PC-9 (cell line): ENCODE measurements at regions not wholly inside any gene's neighbourhood (a gene's known extent, or its start where the extent isn't known, plus 50 kb on each side); places are given as distances from the start of the nearest gene placed in this dataset.

Experiments
- BruUV-seq: library from RNA; stranded (reverse); fragments of 400-500 nt; replicated peaks from 2 replicates; lab custom pipeline; 2021; lab: Mats Ljungman, UMichigan
- CTCF ChIA-PET: fragments of 300-600 bp; sonication (Branson Sonifier 250); formaldehyde crosslinking; loops from one replicate; lab custom pipeline; 2022; ENCODE audit warnings: antibody characterized with exemption; lab: Charles Lee
- POLR2A ChIA-PET: fragments of 300-600 bp; sonication (Branson Sonifier 250); formaldehyde crosslinking; loops from one replicate; lab custom pipeline; 2022; ENCODE audit warnings: antibody characterized with exemption; ENCODE audit not compliant: unreplicated experiment; lab: Charles Lee
- DNase-seq, 2 experiments: peaks; one replicate each; pipeline versions ENCODE4 v3.0.0 to v3.0.0-alpha.2; 2015 to 2022; ENCODE audit warnings: mixed read lengths in 1 of 2
- H2AFZ ChIP-seq: fragments of 200-600 bp; sonication (generic); 2 replicates; pipeline ENCODE4 v1.8.1; 2017; ENCODE audit warnings: antibody characterized with exemption
- H3F3A ChIP-seq: fragments of 200-600 bp; sonication (generic); 2 replicates; pipeline ENCODE4 v1.8.1; 2017; ENCODE audit warnings: antibody characterized with exemption, mild to moderate bottlenecking, low read depth; ENCODE audit not compliant: insufficient read depth
- H3K27ac ChIP-seq: fragments of 200-600 bp; sonication (generic); 2 replicates; pipeline ENCODE4 v1.6.1; 2016; ENCODE audit warnings: mixed run types
- H3K27me3 ChIP-seq: fragments of 200-600 bp; sonication (generic); 2 replicates; pipeline ENCODE4 v1.6.1; 2016; ENCODE audit warnings: low read depth, mixed run types; ENCODE audit not compliant: insufficient read depth
- H3K36me3 ChIP-seq: fragments of 200-600 bp; sonication (generic); 2 replicates; pipeline ENCODE4 v1.6.1; 2016; ENCODE audit warnings: low read depth, mixed run types
- H3K4me1 ChIP-seq: fragments of 200-600 bp; sonication (generic); replicated peaks from 2 replicates; pipeline ENCODE4 v1.6.1; 2016; ENCODE audit warnings: mixed run types; ENCODE audit not compliant: insufficient read depth
- H3K4me2 ChIP-seq: fragments of 200-600 bp; sonication (generic); 2 replicates; pipeline ENCODE4 v1.6.1; 2017; ENCODE audit warnings: mixed run types
- H3K4me3 ChIP-seq: fragments of 200-600 bp; sonication (generic); 2 replicates; pipeline ENCODE4 v1.6.1; 2016; ENCODE audit warnings: mixed run types
- H3K79me2 ChIP-seq: fragments of 200-600 bp; sonication (generic); 2 replicates; pipeline ENCODE4 v1.6.1; 2017; ENCODE audit warnings: low read depth, mixed run types
- H3K9me2 ChIP-seq: fragments of 200-600 bp; sonication (generic); 2 replicates; pipeline ENCODE4 v1.8.1; 2017; ENCODE audit warnings: mild to moderate bottlenecking; ENCODE audit not compliant: insufficient read depth
- H3K9me3 ChIP-seq: fragments of 200-600 bp; sonication (generic); 2 replicates; pipeline ENCODE4 v1.8.1; 2016; ENCODE audit warnings: low read depth; ENCODE audit not compliant: insufficient read depth
- H4K20me1 ChIP-seq: fragments of 200-600 bp; sonication (generic); 2 replicates; pipeline ENCODE4 v1.8.1; 2017; ENCODE audit not compliant: insufficient read depth
- EZH2 ChIP-seq: fragments of 200-600 bp; sonication (generic); IDR thresholded peaks from 2 replicates; pipeline ENCODE4 v1.8.0; 2017; ENCODE audit warnings: antibody characterized with exemption, low read depth
- intact Hi-C: fragments of 100-400 bp; cut with micrococcal nuclease; formaldehyde crosslinking; loops from one replicate; pipeline ENCODE4 v1.10.0; 2022; ENCODE audit not compliant: unreplicated experiment
- TF ChIP-seq, protein P1 (sequence below): fragments of 200-600 bp; sonication (generic); conservative IDR thresholded peaks from 2 replicates; pipeline ENCODE4 v1.6.1; 2017; ENCODE audit warnings: mixed run types, antibody characterized with exemption, mild to moderate bottlenecking, moderate library complexity

- Histone ChIP-seq H3K9me2 (no peaks in the 10 kb centered on the region; the same call in 1 of the 2 replicates), H3K36me3 (no peaks in the 10 kb centered on the region), H4K20me1 (no peaks in the 10 kb centered on the region), H3K4me1 (no peaks in the 10 kb centered on the region), H3K4me3 (no peak overlapping the region), H3K79me2 (no peaks in the 10 kb centered on the region), H2AFZ (no peak overlapping the region), H3K27me3 (no peaks in the 10 kb centered on the region), H3K9me3 (no peaks in the 10 kb centered on the region), H3F3A (no peaks in the 10 kb centered on the region), H3K4me2 (no peak overlapping the region), H3K27ac (no peak overlapping the region)
- ChIA-PET POLR2A (no interaction called here), CTCF (no interaction called here)
- intact Hi-C loops: no loop called here
- BruUV-seq: no TSS peak
- no peak for DNase-seq
- no peak for TF ChIP-seq EZH2
- TF ChIP-seq, protein P1, sequence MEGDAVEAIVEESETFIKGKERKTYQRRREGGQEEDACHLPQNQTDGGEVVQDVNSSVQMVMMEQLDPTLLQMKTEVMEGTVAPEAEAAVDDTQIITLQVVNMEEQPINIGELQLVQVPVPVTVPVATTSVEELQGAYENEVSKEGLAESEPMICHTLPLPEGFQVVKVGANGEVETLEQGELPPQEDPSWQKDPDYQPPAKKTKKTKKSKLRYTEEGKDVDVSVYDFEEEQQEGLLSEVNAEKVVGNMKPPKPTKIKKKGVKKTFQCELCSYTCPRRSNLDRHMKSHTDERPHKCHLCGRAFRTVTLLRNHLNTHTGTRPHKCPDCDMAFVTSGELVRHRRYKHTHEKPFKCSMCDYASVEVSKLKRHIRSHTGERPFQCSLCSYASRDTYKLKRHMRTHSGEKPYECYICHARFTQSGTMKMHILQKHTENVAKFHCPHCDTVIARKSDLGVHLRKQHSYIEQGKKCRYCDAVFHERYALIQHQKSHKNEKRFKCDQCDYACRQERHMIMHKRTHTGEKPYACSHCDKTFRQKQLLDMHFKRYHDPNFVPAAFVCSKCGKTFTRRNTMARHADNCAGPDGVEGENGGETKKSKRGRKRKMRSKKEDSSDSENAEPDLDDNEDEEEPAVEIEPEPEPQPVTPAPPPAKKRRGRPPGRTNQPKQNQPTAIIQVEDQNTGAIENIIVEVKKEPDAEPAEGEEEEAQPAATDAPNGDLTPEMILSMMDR: no peak
These were observed 1441.2 kb downstream of the PCDH7 start for GRCh38 chr4:32161392-32161791.

DNA sequence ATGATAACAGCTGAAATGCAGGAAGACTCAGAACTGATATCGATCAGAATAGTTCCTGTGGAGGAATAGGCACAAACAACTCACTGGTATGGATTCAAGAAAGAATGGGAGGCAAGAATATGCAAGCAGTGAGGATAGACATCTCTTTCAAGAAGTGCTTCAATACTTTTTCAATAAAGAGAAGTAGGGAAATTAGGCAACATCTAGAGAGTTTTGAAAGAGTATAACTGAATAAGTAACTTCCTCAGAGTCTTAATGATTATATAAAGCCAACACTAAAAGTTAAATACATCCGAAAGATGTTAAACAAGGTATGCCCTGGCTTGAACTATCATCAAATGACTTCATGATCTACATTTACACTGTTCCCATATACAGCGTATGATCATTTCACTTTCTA is 1443.0 kb downstream of the PCDH7 start:
- H3K4me2 ChIP-seq: no peak overlapping the region
- H3K27ac ChIP-seq: no peak overlapping the region
- H3F3A ChIP-seq: no peaks in the 10 kb centered on the region
- H3K79me2 ChIP-seq: no peaks in the 10 kb centered on the region
- DNase-seq: no peak
- no TSS peak for BruUV-seq
- no peaks in the 10 kb centered on the region for H3K36me3 ChIP-seq
- H3K4me1 ChIP-seq: no peaks in the 10 kb centered on the region
- H2AFZ ChIP-seq: no peak overlapping the region
- no peak overlapping the region for H3K4me3 ChIP-seq
- no peaks in the 10 kb centered on the region for H4K20me1 ChIP-seq
- ChIA-PET POLR2A (no interaction called here), CTCF (no interaction called here)
- no peak for TF ChIP-seq EZH2
- TF ChIP-seq, protein P1: no peak
- H3K9me3 ChIP-seq: no peaks in the 10 kb centered on the region
- intact Hi-C loops: no loop called here
- H3K9me2 ChIP-seq: no peaks in the 10 kb centered on the region; the same call in 1 of the 2 replicates
- H3K27me3 ChIP-seq: no peaks in the 10 kb centered on the region

DNA sequence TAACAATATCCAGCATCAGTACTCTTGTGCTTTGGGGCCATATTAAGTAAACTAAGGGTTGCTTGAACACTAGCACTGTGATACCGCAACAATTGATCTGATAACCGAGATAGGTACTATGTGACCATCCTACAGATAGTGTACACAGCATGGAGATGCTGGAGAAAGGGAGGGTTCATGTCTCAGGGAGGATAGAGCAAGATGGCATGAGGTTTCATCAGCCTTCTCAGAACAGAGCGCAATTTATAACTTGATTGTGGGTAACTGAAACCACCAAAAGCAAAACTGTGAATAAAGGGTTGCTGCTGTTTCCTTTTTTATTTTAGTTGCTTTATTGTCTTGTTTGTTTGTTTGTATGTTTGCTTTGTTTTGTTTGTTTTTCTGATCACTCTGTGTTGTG is 1449.7 kb downstream of the PCDH7 start:
- Histone ChIP-seq H3K36me3 (no peaks in the 10 kb centered on the region), H2AFZ (no peak overlapping the region; the same call in 1 of the 2 replicates), H3K27me3 (no peaks in the 10 kb centered on the region), H3K9me3 (no peaks in the 10 kb centered on the region), H3K27ac (no peak overlapping the region), H4K20me1 (no peaks in the 10 kb centered on the region), H3K79me2 (no peaks in the 10 kb centered on the region), H3K4me3 (no peak overlapping the region), H3F3A (no peaks in the 10 kb centered on the region), H3K4me2 (no peak overlapping the region), H3K4me1 (0 out of 2 replicates have a peak, but pooled peaks cover 5% of the 10 kb centered on the region), H3K9me2 (no peaks in the 10 kb centered on the region)
- TF ChIP-seq EZH2: no peak
- TF ChIP-seq, protein P1: no peak
- ChIA-PET POLR2A (no interaction called here), CTCF (no interaction called here)
- intact Hi-C loops: no loop called here
- no TSS peak for BruUV-seq
- no peak for DNase-seq
